ENCODE measurements at regions not wholly inside any gene's neighbourhood (a gene's known extent, or its start where the extent isn't known, plus 50 kb on each side); places are given as distances from the start of the nearest gene placed in this dataset.

GRCh38 chr7:34309584-34309983 is 348.4 kb upstream of the NPSR1 start:
- TF ChIP-seq CTCF (conservative IDR thresholded peaks at IDR 0.05): no peak
- no peak for TF ChIP-seq EZH2 (IDR thresholded peaks at IDR 0.05; ENCODE audit: low read depth)

All from PC-9 (cell line).